Chondrocyte (in vitro differentiated cells): ENCODE measurements at regions not wholly inside any gene's neighbourhood (a gene's known extent, or its start where the extent isn't known, plus 50 kb on each side); places are given as distances from the start of the nearest gene placed in this dataset.

Experiments
- DNase-seq: peaks from one replicate; pipeline ENCODE4 v3.0.0; 2021; ENCODE audit warnings: mixed read lengths, low spot score
- H3K27ac Mint-ChIP-seq: one replicate; pipeline ENCODE4 v1.8.0; 2021; ENCODE audit warnings: mild to moderate bottlenecking, moderate library complexity, mixed read lengths; ENCODE audit not compliant: unreplicated experiment
- H3K27me3 Mint-ChIP-seq: 2 replicates; pipeline ENCODE4 v1.8.0; 2021; ENCODE audit warnings: low read depth, mixed read lengths
- H3K36me3 Mint-ChIP-seq: 2 replicates; pipeline ENCODE4 v1.8.0; 2021; ENCODE audit warnings: low read depth, mixed read lengths
- H3K4me1 Mint-ChIP-seq: 2 replicates; pipeline ENCODE4 v1.8.0; 2021; ENCODE audit warnings: low read depth, mild to moderate bottlenecking, mixed read lengths
- H3K4me3 Mint-ChIP-seq: one replicate; pipeline ENCODE4 v1.8.0; 2021; ENCODE audit warnings: mild to moderate bottlenecking, moderate library complexity, mixed read lengths; ENCODE audit not compliant: unreplicated experiment
- H3K9me3 Mint-ChIP-seq: 2 replicates; pipeline ENCODE4 v1.8.0; 2021; ENCODE audit warnings: low read depth, mixed read lengths
- CTCF ChIP-seq: fragments of 200-600 bp; sonication (generic); IDR thresholded peaks from 2 replicates; pipeline ENCODE4 v1.5.0; 2021; ENCODE audit warnings: antibody characterized with exemption, mild to moderate bottlenecking, moderate library complexity

- no peak for TF ChIP-seq CTCF
- Mint-ChIP-seq H3K27ac (no peak overlapping the region), H3K36me3 (no peaks in the 10 kb centered on the region), H3K4me3 (no peak overlapping the region), H3K27me3 (peaks cover 7% of the 10 kb centered on the region), H3K9me3 (no peaks in the 10 kb centered on the region), H3K4me1 (peaks cover 19% of the 10 kb centered on the region)
- no peak for DNase-seq
These were observed 58.6 kb upstream of the CA12 start for GRCh38 chr15:63440265-63440648.

GRCh38 chr15:63440756-63441155, 59.1 kb upstream of the CA12 start:
- Mint-ChIP-seq H3K27me3 (peaks cover 7% of the 10 kb centered on the region), H3K4me1 (peaks cover 19% of the 10 kb centered on the region), H3K36me3 (no peaks in the 10 kb centered on the region), H3K9me3 (no peaks in the 10 kb centered on the region), H3K4me3 (no peak overlapping the region), H3K27ac (no peak overlapping the region)
- no peak for DNase-seq
- no peak for TF ChIP-seq CTCF

GRCh38 chr15:63441266-63441665, 59.6 kb upstream of the CA12 start:
- TF ChIP-seq CTCF, result no peak
- DNase-seq, result no peak
- Mint-ChIP-seq H3K4me3 (no peak overlapping the region), H3K36me3 (no peaks in the 10 kb centered on the region), H3K4me1 (peaks cover 16% of the 10 kb centered on the region), H3K9me3 (no peaks in the 10 kb centered on the region), H3K27ac (no peak overlapping the region), H3K27me3 (peaks cover 7% of the 10 kb centered on the region)

GRCh38 chr15:63442080-63442479, 60.4 kb upstream of the CA12 start:
- Mint-ChIP-seq H3K4me1 (peaks cover 8% of the 10 kb centered on the region), H3K27ac (no peak overlapping the region), H3K9me3 (no peaks in the 10 kb centered on the region), H3K27me3 (peaks cover 7% of the 10 kb centered on the region), H3K4me3 (no peak overlapping the region), H3K36me3 (no peaks in the 10 kb centered on the region)
- DNase-seq, result no peak
- no peak for TF ChIP-seq CTCF

DNA sequence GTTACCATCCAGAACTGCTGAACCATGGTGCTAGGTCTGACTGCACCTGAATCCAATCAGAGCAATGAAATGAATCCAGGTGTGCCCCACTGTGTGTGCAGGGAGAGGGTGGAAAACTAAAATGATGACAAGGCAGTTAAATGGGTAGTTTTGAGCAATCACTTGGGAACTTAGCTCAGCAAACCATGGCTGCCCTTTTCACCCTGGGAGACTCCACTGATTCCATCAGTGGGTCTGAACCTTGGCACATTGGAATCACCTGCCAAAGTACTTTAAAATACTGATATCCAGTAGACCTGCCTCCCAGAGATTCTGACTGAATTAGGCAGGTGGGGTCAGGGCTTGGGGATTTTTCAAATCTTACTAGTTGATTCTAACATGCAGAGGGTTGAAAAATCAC, 59.8 kb upstream of the USP3 start:
- Mint-ChIP-seq H3K9me3 (no peaks in the 10 kb centered on the region), H3K4me1 (peaks cover 3% of the 10 kb centered on the region), H3K27me3 (peaks cover 7% of the 10 kb centered on the region), H3K36me3 (no peaks in the 10 kb centered on the region), H3K4me3 (no peak overlapping the region), H3K27ac (no peak overlapping the region)
- no peak for TF ChIP-seq CTCF
- no peak for DNase-seq
